NT2/D1 (cell line): ENCODE measurements at regions not wholly inside any gene's neighbourhood (a gene's known extent, or its start where the extent isn't known, plus 50 kb on each side); places are given as distances from the start of the nearest gene placed in this dataset.

Experiments
- SUZ12 ChIP-seq: IDR thresholded peaks from 2 replicates; pipeline ENCODE4 v1.6.1; 2011; ENCODE audit not compliant: insufficient read length, insufficient read depth; ENCODE audit errors: extremely low read depth
- YY1 ChIP-seq: IDR thresholded peaks from 2 replicates; pipeline ENCODE4 v1.6.1; 2011; ENCODE audit not compliant: insufficient read length, insufficient read depth
- ZNF274 ChIP-seq: IDR thresholded peaks from 2 replicates; pipeline ENCODE4 v1.6.1; 2011; ENCODE audit warnings: mild to moderate bottlenecking, low read depth, low read length

- no peak for TF ChIP-seq SUZ12
- no peak for TF ChIP-seq YY1
- no peak for TF ChIP-seq ZNF274
Measured at GRCh38 chr2:217162533-217162932, 302.7 kb upstream of the TNP1 start.
